ENCODE measurements at regions not wholly inside any gene's neighbourhood (a gene's known extent, or its start where the extent isn't known, plus 50 kb on each side); places are given as distances from the start of the nearest gene placed in this dataset.
A peak's percentile ranks its signal among the peaks of the same experiment; 100 is the strongest.
"Not testable (repeated sequence)": the region's sequence is repeated elsewhere in the genome, so short reads cannot be mapped to it uniquely, and the experiment has no call there.

GRCh38 chr20:30621346-30621745, 636.1 kb upstream of the DEFB115 start:
- not testable (repeated sequence) for H3K27me3 ChIP-seq (ENCODE audit: insufficient read depth, low read length); H3K4me2 ChIP-seq (ENCODE audit: low read length); H3K14ac ChIP-seq (ENCODE audit: low read length); H2AFZ ChIP-seq (ENCODE audit: insufficient read depth, low read length, poor library complexity); H3K18ac ChIP-seq (ENCODE audit: low read length); H4K8ac ChIP-seq (ENCODE audit: low read depth, low read length); H2BK5ac ChIP-seq (ENCODE audit: low read depth, low read length, poor library complexity); H3K27ac ChIP-seq (ENCODE audit: low read depth, low read length); H3K4ac ChIP-seq (ENCODE audit: low read depth, low read length); H2BK120ac ChIP-seq (ENCODE audit: insufficient read depth, low read length, poor library complexity); H4K12ac ChIP-seq (ENCODE audit: low read depth, low read length); DNase-seq; H3K79me2 ChIP-seq (ENCODE audit: control insufficient read depth, insufficient read depth, low read length, poor library complexity); H2AK5ac ChIP-seq (ENCODE audit: low read length); H3K4me3 ChIP-seq (ENCODE audit: low read depth, low read length); H3K79me1 ChIP-seq (ENCODE audit: low read length); H3K4me1 ChIP-seq (ENCODE audit: control insufficient read depth in 1 of 2, insufficient read depth in 2 of 2, low read length in 2 of 2); H2BK12ac ChIP-seq (ENCODE audit: low read length); H4K91ac ChIP-seq (ENCODE audit: low read depth, low read length); H3K36me3 ChIP-seq (ENCODE audit: control insufficient read depth in 1 of 2, insufficient read depth in 2 of 2, low read length in 2 of 2); H3K9ac ChIP-seq (ENCODE audit: low read length); H3K23ac ChIP-seq (ENCODE audit: low read length)
- no CpG with 5 or more reads among the region's 4 CpGs for WGBS (ENCODE audit: extremely low coverage, insufficient coverage, insufficient read length)
- H3K9me3 ChIP-seq (ENCODE audit: insufficient read depth, low read depth, low read length), result peaks cover 24% of the 10 kb centered on the region

GRCh38 chr20:30624310-30624709, 633.2 kb upstream of the DEFB115 start:
- H3K36me3 ChIP-seq (ENCODE audit: control insufficient read depth in 1 of 2, insufficient read depth in 2 of 2, low read length in 2 of 2); H3K18ac ChIP-seq (ENCODE audit: low read length); H3K4me3 ChIP-seq (ENCODE audit: low read depth, low read length); H4K12ac ChIP-seq (ENCODE audit: low read depth, low read length); H3K14ac ChIP-seq (ENCODE audit: low read length); H2AFZ ChIP-seq (ENCODE audit: insufficient read depth, low read length, poor library complexity); DNase-seq; H2BK5ac ChIP-seq (ENCODE audit: low read depth, low read length, poor library complexity); H2BK12ac ChIP-seq (ENCODE audit: low read length); H3K4me2 ChIP-seq (ENCODE audit: low read length); H3K79me2 ChIP-seq (ENCODE audit: control insufficient read depth, insufficient read depth, low read length, poor library complexity); H3K4me1 ChIP-seq (ENCODE audit: control insufficient read depth in 1 of 2, insufficient read depth in 2 of 2, low read length in 2 of 2); H3K23ac ChIP-seq (ENCODE audit: low read length); H4K8ac ChIP-seq (ENCODE audit: low read depth, low read length); H3K27ac ChIP-seq (ENCODE audit: low read depth, low read length); H3K79me1 ChIP-seq (ENCODE audit: low read length); H3K27me3 ChIP-seq (ENCODE audit: insufficient read depth, low read length); H3K4ac ChIP-seq (ENCODE audit: low read depth, low read length); H2AK5ac ChIP-seq (ENCODE audit: low read length); H3K9ac ChIP-seq (ENCODE audit: low read length); H4K91ac ChIP-seq (ENCODE audit: low read depth, low read length); H2BK120ac ChIP-seq (ENCODE audit: insufficient read depth, low read length, poor library complexity): not testable (repeated sequence)
- WGBS (ENCODE audit: extremely low coverage, insufficient coverage, insufficient read length), result no CpG with 5 or more reads among the region's 3 CpGs
- H3K9me3 ChIP-seq (ENCODE audit: insufficient read depth, low read depth, low read length), result peaks cover 14% of the 10 kb centered on the region

- peak; percentile 38 to 73 for DNase-seq
- not testable (repeated sequence) for H3K9ac ChIP-seq (ENCODE audit: low read length); H2BK5ac ChIP-seq (ENCODE audit: low read depth, low read length, poor library complexity); H4K12ac ChIP-seq (ENCODE audit: low read depth, low read length); H2AK5ac ChIP-seq (ENCODE audit: low read length); H3K4me1 ChIP-seq (ENCODE audit: control insufficient read depth in 1 of 2, insufficient read depth in 2 of 2, low read length in 2 of 2); H3K4ac ChIP-seq (ENCODE audit: low read depth, low read length); H3K27ac ChIP-seq (ENCODE audit: low read depth, low read length); H4K8ac ChIP-seq (ENCODE audit: low read depth, low read length); H3K4me2 ChIP-seq (ENCODE audit: low read length); H2AFZ ChIP-seq (ENCODE audit: insufficient read depth, low read length, poor library complexity); H3K14ac ChIP-seq (ENCODE audit: low read length); H3K79me2 ChIP-seq (ENCODE audit: control insufficient read depth, insufficient read depth, low read length, poor library complexity); H3K79me1 ChIP-seq (ENCODE audit: low read length); H3K4me3 ChIP-seq (ENCODE audit: low read depth, low read length); H3K36me3 ChIP-seq (ENCODE audit: control insufficient read depth in 1 of 2, insufficient read depth in 2 of 2, low read length in 2 of 2); H2BK12ac ChIP-seq (ENCODE audit: low read length); H3K27me3 ChIP-seq (ENCODE audit: insufficient read depth, low read length); H3K23ac ChIP-seq (ENCODE audit: low read length); H3K18ac ChIP-seq (ENCODE audit: low read length); H4K91ac ChIP-seq (ENCODE audit: low read depth, low read length); H2BK120ac ChIP-seq (ENCODE audit: insufficient read depth, low read length, poor library complexity)
- H3K9me3 ChIP-seq (ENCODE audit: insufficient read depth, low read depth, low read length), result peaks cover 29% of the 10 kb centered on the region
- WGBS (ENCODE audit: extremely low coverage, insufficient coverage, insufficient read length), result no CpG with 5 or more reads among the region's 7 CpGs
Measured at GRCh38 chr20:30629376-30629775, 628.1 kb upstream of the DEFB115 start.

- no peak overlapping the region for H3K14ac ChIP-seq (ENCODE audit: low read length)
- no peaks in the 10 kb centered on the region for H3K79me2 ChIP-seq (ENCODE audit: control insufficient read depth, insufficient read depth, low read length, poor library complexity)
- no peaks in the 10 kb centered on the region for H3K4me1 ChIP-seq (ENCODE audit: control insufficient read depth in 1 of 2, insufficient read depth in 2 of 2, low read length in 2 of 2)
- no peaks in the 10 kb centered on the region for H3K36me3 ChIP-seq (ENCODE audit: control insufficient read depth in 1 of 2, insufficient read depth in 2 of 2, low read length in 2 of 2)
- H4K91ac ChIP-seq (ENCODE audit: low read depth, low read length), result no peak overlapping the region
- H3K4ac ChIP-seq (ENCODE audit: low read depth, low read length), result no peak overlapping the region
- H3K4me2 ChIP-seq (ENCODE audit: low read length), result no peak overlapping the region
- no peak overlapping the region for H3K18ac ChIP-seq (ENCODE audit: low read length)
- H4K12ac ChIP-seq (ENCODE audit: low read depth, low read length), result no peak overlapping the region
- H4K8ac ChIP-seq (ENCODE audit: low read depth, low read length), result no peak overlapping the region
- no peak overlapping the region for H2BK12ac ChIP-seq (ENCODE audit: low read length)
- H3K9me3 ChIP-seq (ENCODE audit: insufficient read depth, low read depth, low read length), result peaks cover 30% of the 10 kb centered on the region
- H3K79me1 ChIP-seq (ENCODE audit: low read length), result no peaks in the 10 kb centered on the region
- H2BK120ac ChIP-seq (ENCODE audit: insufficient read depth, low read length, poor library complexity), result no peak overlapping the region
- no peak for DNase-seq
- no peak overlapping the region for H2BK5ac ChIP-seq (ENCODE audit: low read depth, low read length, poor library complexity)
- no peak overlapping the region for H3K9ac ChIP-seq (ENCODE audit: low read length)
- H3K27ac ChIP-seq (ENCODE audit: low read depth, low read length), result no peak overlapping the region
- WGBS (ENCODE audit: extremely low coverage, insufficient coverage, insufficient read length), result no CpG with 5 or more reads among the region's 3 CpGs
- no peaks in the 10 kb centered on the region for H3K27me3 ChIP-seq (ENCODE audit: insufficient read depth, low read length)
- H3K23ac ChIP-seq (ENCODE audit: low read length), result no peak overlapping the region
- no peak overlapping the region for H2AFZ ChIP-seq (ENCODE audit: insufficient read depth, low read length, poor library complexity)
- no peak overlapping the region for H2AK5ac ChIP-seq (ENCODE audit: low read length)
- no peak overlapping the region for H3K4me3 ChIP-seq (ENCODE audit: low read depth, low read length)
Measured at GRCh38 chr20:30630761-30631160, 626.7 kb upstream of the DEFB115 start.

Measured in trophoblast cell (in vitro differentiated cells and primary cell).